GM10248 (cell line): ENCODE measurements at regions not wholly inside any gene's neighbourhood (a gene's known extent, or its start where the extent isn't known, plus 50 kb on each side); places are given as distances from the start of the nearest gene placed in this dataset.

ENCODE experiments used
- CTCF ChIA-PET: fragments of 300-600 bp; sonication (Branson Sonifier 250); formaldehyde crosslinking; extraction: SDS; loops from one replicate; lab custom pipeline; 2021; ENCODE audit warnings: antibody characterized with exemption; lab: Yijun Ruan, JAX
- POLR2A ChIA-PET: fragments of 350-650 bp; sonication (Branson Sonifier 250); formaldehyde crosslinking; extraction: SDS; loops from one replicate; lab custom pipeline; 2020; ENCODE audit warnings: antibody characterized with exemption; lab: Yijun Ruan, JAX
- DNase-seq: peaks from one replicate; pipeline ENCODE4 v3.0.0; 2012; ENCODE audit errors: extremely low spot score
- TF ChIP-seq, protein P1 (sequence below): IDR thresholded peaks from 2 replicates; pipeline ENCODE4 v1.5.1; 2012; ENCODE audit warnings: mild to moderate bottlenecking, low read depth; ENCODE audit errors: extremely low read depth, missing control alignments, control extremely low read depth

DNA sequence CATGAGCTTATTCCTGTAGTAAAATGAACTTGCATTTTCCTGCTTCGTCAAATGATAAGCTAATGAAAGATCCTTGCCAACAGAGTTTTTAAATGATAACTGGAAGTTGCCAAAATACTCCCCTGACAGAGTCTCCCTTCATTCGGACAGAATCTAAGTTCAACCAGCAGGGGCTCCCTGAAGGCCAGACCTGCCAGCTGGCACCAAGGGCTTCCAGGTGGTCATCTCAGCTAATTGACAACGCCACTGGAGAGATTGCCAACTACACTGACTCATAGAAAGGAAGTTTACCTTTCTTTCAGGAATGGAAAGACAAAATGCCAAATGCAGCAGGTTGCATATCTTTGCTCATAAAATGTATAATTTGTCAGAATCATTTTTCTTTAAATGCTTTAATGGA lies 462.8 kb downstream of the GXYLT1 start:
- CTCF ChIA-PET = no interaction called here
- POLR2A ChIA-PET = no interaction called here
- TF ChIP-seq, protein P1, sequence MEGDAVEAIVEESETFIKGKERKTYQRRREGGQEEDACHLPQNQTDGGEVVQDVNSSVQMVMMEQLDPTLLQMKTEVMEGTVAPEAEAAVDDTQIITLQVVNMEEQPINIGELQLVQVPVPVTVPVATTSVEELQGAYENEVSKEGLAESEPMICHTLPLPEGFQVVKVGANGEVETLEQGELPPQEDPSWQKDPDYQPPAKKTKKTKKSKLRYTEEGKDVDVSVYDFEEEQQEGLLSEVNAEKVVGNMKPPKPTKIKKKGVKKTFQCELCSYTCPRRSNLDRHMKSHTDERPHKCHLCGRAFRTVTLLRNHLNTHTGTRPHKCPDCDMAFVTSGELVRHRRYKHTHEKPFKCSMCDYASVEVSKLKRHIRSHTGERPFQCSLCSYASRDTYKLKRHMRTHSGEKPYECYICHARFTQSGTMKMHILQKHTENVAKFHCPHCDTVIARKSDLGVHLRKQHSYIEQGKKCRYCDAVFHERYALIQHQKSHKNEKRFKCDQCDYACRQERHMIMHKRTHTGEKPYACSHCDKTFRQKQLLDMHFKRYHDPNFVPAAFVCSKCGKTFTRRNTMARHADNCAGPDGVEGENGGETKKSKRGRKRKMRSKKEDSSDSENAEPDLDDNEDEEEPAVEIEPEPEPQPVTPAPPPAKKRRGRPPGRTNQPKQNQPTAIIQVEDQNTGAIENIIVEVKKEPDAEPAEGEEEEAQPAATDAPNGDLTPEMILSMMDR = no peak
- no peak for DNase-seq

DNA sequence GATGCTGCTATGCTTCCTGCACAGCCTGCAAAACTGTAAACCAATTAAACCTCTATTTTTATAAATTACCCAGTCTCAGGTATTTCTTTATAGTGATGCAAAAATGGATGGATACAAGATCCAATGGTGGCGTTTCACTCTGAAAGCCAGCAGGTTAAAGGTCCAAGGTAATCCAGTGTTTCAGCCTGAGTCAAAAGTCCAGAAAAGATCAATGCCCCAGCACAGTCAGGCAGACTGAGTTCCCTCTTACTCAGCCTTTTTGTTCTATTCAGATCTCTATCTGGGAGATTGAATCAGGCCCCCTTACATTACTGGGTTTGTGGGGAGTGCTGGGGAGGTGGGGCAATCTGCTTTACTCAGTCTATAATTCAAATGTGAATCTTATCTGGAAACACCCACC lies 464.5 kb downstream of the GXYLT1 start:
- POLR2A ChIA-PET = no interaction called here
- CTCF ChIA-PET = no interaction called here
- TF ChIP-seq, protein P1 = no peak
- no peak for DNase-seq

DNA sequence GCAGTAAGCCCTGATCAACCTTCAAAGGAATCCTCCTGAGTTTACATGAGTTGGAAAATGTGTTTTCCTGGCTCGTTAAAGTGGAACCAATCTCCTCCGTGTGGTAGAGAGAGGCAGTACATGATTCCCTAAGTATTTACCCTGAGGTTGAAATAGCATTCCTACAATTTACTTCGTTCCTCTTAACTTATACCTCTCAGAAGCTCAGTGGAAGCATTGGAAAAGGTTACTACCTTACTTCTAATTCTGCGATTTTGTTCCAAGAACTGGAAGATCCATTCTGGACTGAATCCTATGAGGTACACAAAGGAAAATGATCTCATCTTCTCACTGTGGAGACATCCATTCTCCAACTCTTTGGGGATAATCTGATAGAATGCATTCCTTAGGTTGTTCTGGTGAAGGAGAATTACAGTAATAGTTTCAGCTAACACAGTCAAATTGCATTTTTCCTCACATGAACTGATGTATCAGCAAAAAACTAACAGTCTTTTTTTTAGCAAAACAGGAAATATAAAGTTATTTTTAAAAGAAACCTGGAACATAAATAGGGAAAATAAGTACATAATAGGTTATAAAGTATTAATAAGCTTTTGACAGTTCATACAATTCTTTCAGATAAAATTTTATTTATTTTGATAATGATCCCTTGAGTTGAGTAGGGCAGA lies 475.6 kb downstream of the PDZRN4 start:
- TF ChIP-seq, protein P1 = no peak
- no peak for DNase-seq
- CTCF ChIA-PET = no interaction called here
- POLR2A ChIA-PET = no interaction called here

DNA sequence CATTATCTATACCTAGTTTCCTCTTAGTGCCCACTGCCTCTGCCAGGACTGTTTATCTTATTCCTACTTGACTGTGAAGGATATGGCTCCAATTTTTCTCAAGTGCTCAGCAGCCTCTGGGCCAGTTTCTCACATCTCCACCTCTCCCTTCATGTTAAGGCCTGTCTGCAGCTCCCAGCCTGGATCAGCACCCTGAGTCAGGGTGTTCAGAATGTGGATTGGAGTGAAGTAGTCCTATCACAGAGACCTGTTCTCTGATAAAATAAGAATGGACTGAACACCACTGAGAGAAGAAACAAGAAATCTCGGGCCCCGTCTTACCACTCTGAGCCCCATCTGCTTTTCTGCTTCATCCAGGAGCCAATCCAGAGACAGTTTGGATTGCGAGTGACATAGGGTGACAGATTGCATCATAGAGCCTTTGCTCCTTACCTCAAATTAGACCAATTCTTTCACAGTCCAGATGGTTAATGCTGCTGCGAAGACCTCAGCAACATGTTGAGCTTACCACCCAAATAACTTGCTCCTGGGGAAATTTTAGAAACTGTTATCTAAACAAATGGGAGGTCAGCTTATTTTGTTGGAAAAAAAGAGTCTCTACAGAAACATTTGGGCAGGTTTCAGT lies 473.1 kb downstream of the PDZRN4 start:
- POLR2A ChIA-PET = no interaction called here
- DNase-seq = no peak
- TF ChIP-seq, protein P1 = no peak
- CTCF ChIA-PET = interaction anchor here (0.8 kb wide), 1 partner anchor 908 kb away, joined by 3 read pairs; no protein-coding TSS in a partner anchor

DNA sequence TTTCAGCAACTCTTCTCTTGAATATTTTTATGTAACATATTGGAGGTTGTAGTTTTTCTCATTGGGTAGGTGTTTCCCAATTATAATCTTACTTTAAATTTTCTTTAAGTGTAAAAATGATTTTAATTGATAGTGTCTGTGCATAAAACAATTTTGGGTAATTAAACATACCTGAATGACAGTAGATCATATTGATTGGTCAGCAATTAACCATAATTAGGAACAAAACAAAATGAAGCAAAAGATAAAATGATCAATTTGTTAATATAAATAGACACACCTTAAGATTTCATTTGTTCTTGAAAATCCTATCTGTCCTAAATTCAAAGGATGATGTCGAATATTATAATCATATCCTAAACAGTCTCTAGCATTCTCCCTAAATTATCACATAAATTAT lies 468.3 kb downstream of the PDZRN4 start:
- no peak for DNase-seq
- POLR2A ChIA-PET = no interaction called here
- CTCF ChIA-PET = no interaction called here
- TF ChIP-seq, protein P1 = no peak

DNA sequence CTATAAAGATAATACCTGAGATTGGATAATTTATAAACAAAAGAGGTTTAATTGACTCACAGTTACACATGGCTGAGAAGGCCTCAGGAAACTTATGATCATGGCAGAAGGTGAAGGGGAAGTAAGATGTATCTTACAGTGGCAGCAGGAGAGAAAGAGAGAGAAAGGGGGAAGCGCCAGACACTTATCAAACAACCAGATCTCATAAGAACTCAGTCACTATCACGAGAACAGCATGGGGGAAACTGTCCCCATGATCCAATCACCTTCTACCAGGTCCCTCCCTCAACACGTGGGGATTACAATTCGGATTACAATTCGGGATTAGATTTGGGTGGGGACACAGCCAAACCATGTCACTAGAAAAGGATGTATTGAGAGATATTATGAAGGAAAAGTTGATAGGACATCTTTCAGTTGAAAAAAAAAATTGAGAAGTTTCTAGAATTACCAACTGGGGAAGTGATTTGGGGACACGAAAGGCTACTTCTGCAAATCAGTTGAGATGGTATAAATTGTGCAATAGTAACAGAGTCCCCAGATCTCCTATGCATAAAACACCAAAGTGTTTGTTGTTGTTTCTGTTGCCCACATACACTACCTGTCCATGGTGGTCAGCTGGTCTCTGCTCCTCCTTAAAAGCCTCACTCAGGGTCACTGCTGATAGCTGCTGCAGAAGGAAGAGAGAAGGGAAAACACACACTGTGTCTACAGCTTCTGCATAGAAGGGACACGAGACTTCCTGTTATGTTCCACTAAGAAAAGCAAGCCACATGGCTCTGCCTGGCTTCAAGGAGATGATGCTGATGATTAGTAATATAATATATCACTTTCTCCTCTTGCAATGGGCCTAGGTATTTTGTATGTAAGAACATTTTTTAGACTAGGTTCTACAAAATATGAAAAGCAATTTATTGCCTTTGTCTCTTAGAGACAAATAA lies 465.5 kb downstream of the PDZRN4 start:
- POLR2A ChIA-PET = no interaction called here
- TF ChIP-seq, protein P1 = no peak
- DNase-seq = no peak
- CTCF ChIA-PET = no interaction called here
